HPDE6-E6E7 (cell line): ENCODE measurements at regions not wholly inside any gene's neighbourhood (a gene's known extent, or its start where the extent isn't known, plus 50 kb on each side); places are given as distances from the start of the nearest gene placed in this dataset.
"Not testable (repeated sequence)": the region's sequence is repeated elsewhere in the genome, so short reads cannot be mapped to it uniquely, and the experiment has no call there.

Source experiments
- DNase-seq: peaks from one replicate; pipeline ENCODE4 v3.0.0; 2011; ENCODE audit warnings: missing footprints; ENCODE audit errors: extremely low spot score

- DNase-seq, result not testable (repeated sequence)
These were observed 58.5 kb upstream of the PTGFRN start for GRCh38 chr1:116851189-116851588.

- DNase-seq, result no peak
These were observed 57.9 kb upstream of the PTGFRN start for GRCh38 chr1:116851846-116852245.

GRCh38 chr1:116852367-116852766, 57.3 kb upstream of the PTGFRN start:
- DNase-seq, result no peak

- peak; percentile 23 for DNase-seq
These were observed 56.8 kb upstream of the PTGFRN start for GRCh38 chr1:116852910-116853309.

- peak; percentile 90 for DNase-seq
These were observed 55.9 kb upstream of the PTGFRN start for GRCh38 chr1:116853680-116854402.

- DNase-seq, result no peak
These were observed 55.4 kb upstream of the PTGFRN start for GRCh38 chr1:116854403-116854690.

- no peak for DNase-seq
These were observed 55.0 kb upstream of the PTGFRN start for GRCh38 chr1:116854716-116855115.

GRCh38 chr1:116855191-116855619, 54.5 kb upstream of the PTGFRN start:
- no peak for DNase-seq

GRCh38 chr1:116855773-116856201, 53.9 kb upstream of the PTGFRN start:
- no peak for DNase-seq

- DNase-seq, result no peak
These were observed 53.4 kb upstream of the PTGFRN start for GRCh38 chr1:116856312-116856711.

GRCh38 chr1:116857092-116857491, 52.6 kb upstream of the PTGFRN start:
- no peak for DNase-seq
